GM12891 (cell line): ENCODE measurements at regions not wholly inside any gene's neighbourhood (a gene's known extent, or its start where the extent isn't known, plus 50 kb on each side); places are given as distances from the start of the nearest gene placed in this dataset.

Experiments
- PAX5 ChIP-seq: IDR thresholded peaks from 2 replicates; pipeline ENCODE4 v1.6.1; 2011; ENCODE audit warnings: low read length, moderate library complexity, mild to moderate bottlenecking; ENCODE audit not compliant: insufficient read depth, severe bottlenecking
- POLR2A ChIP-seq: IDR thresholded peaks from 2 replicates; pipeline ENCODE4 v1.6.1; 2011; ENCODE audit warnings: low read depth, low read length, control low read depth
- POLR2AphosphoS5 ChIP-seq: IDR thresholded peaks from 2 replicates; pipeline ENCODE4 v1.6.1; 2011; ENCODE audit warnings: low read depth, low read length, control low read depth
- SPI1 ChIP-seq: IDR thresholded peaks from 2 replicates; pipeline ENCODE4 v1.6.1; 2011; ENCODE audit warnings: low read depth, low read length, control low read depth
- TAF1 ChIP-seq: IDR thresholded peaks from 2 replicates; pipeline ENCODE4 v1.6.1; 2011; ENCODE audit warnings: low read depth, low read length, control low read depth

DNA sequence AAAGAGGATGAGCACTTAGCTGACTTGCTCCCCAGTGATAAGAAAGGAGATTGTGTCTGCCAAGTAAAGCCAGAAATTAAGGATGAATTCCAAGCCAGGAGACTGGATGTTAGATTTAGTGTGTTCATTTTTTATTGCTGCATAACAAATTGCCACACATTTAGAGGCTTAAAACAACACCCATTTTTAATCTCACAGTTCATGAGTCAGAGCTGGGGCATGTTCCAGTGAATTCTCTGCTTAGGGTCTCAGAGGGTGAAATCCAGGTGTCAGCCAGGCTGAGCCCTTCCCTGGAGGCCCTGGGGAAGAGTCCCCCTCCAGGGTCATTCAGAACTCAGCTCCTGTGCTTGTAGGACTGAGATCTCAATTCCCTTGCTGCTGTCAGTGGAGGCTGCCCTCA lies 352.8 kb downstream of the BUD13 start:
- TF ChIP-seq POLR2A = no peak
- TF ChIP-seq TAF1 = no peak
- TF ChIP-seq SPI1 = no peak
- TF ChIP-seq POLR2AphosphoS5 = no peak
- no peak for TF ChIP-seq PAX5
